H1 (cell line): ENCODE measurements at regions not wholly inside any gene's neighbourhood (a gene's known extent, or its start where the extent isn't known, plus 50 kb on each side); places are given as distances from the start of the nearest gene placed in this dataset.

Experiments used
- CTCF ChIA-PET: fragments of 300-600 bp; sonication (Branson Sonifier 250); formaldehyde crosslinking; loops from one replicate; lab custom pipeline; 2021; ENCODE audit not compliant: partially characterized antibody; lab: Charles Lee
- POLR2A ChIA-PET: fragments of 300-600 bp; sonication (Branson Sonifier 250); formaldehyde crosslinking; loops from one replicate; lab custom pipeline; 2021; ENCODE audit warnings: inconsistent platforms; ENCODE audit not compliant: partially characterized antibody; lab: Charles Lee
- DNase-seq, 2 experiments: peaks; one replicate each; pipeline versions ENCODE4 v3.0.0 to v3.0.0-alpha.2; 2010 to 2022; ENCODE audit warnings: low spot score in 2 of 2, low read depth in 1 of 2, mixed read lengths in 1 of 2
- FAIRE-seq: peaks from 2 replicates; lab custom pipeline; 2011; peaks lifted over from hg19 to GRCh38; lab: Jason Lieb, UNC
- H2AFZ ChIP-seq: 2 replicates; pipeline ENCODE4 v1.8.1; 2012; ENCODE audit warnings: low read length, inconsistent platforms
- H2AK5ac ChIP-seq: 2 replicates; pipeline ENCODE4 v1.6.1; 2013; ENCODE audit warnings: low read depth, low read length
- H2BK120ac ChIP-seq: replicated peaks from 2 replicates; pipeline ENCODE3; 2013; ENCODE audit warnings: low read depth, low read length, inconsistent platforms
- H2BK12ac ChIP-seq: 2 replicates; pipeline ENCODE4 v1.6.1; 2013; ENCODE audit warnings: low read depth, low read length
- H2BK15ac ChIP-seq: 2 replicates; pipeline ENCODE4 v1.6.1; 2013; ENCODE audit warnings: low read length
- H2BK20ac ChIP-seq: 2 replicates; pipeline ENCODE4 v1.6.1; 2013; ENCODE audit warnings: low read length
- H2BK5ac ChIP-seq: 2 replicates; pipeline ENCODE4 v1.6.1; 2013; ENCODE audit warnings: low read depth, low read length
- H3K14ac ChIP-seq: 2 replicates; pipeline ENCODE4 v1.6.1; 2013; ENCODE audit warnings: inconsistent platforms; ENCODE audit not compliant: insufficient read length
- H3K18ac ChIP-seq: 2 replicates; pipeline ENCODE4 v1.6.1; 2013; ENCODE audit warnings: low read length; ENCODE audit errors: extremely low read depth
- H3K23ac ChIP-seq: 2 replicates; pipeline ENCODE4 v1.6.1; 2013; ENCODE audit warnings: inconsistent platforms; ENCODE audit not compliant: insufficient read length
- H3K23me2 ChIP-seq: 2 replicates; pipeline ENCODE4 v1.6.1; 2013; ENCODE audit warnings: low read depth, low read length
- H3K27ac ChIP-seq: 2 replicates; pipeline ENCODE4 v1.6.1; 2011; ENCODE audit warnings: low read depth, low read length, inconsistent platforms
- H3K27me3 ChIP-seq, 4 experiments: replicated peaks in 1 of 4; 1 replicate in 1 of 4; 2 replicates in 3 of 4; pipeline versions ENCODE4 v1.6.1 to v1.8.1; 2011 to 2013; ENCODE audit warnings: low read length in 3 of 4, mild to moderate bottlenecking in 3 of 4, inconsistent platforms in 2 of 4, mixed read lengths in 2 of 4, moderate library complexity in 1 of 4; ENCODE audit not compliant: control insufficient read depth in 3 of 4, insufficient read depth in 3 of 4; ENCODE audit errors: extremely low read depth in 1 of 4
- H3K36me3 ChIP-seq, 4 experiments: 2 replicates each; pipeline versions ENCODE4 v1.6.1 to v1.8.1; 2011 to 2013; ENCODE audit warnings: mild to moderate bottlenecking in 4 of 4, low read length in 3 of 4, moderate library complexity in 2 of 4, control low read depth in 1 of 4, inconsistent platforms in 1 of 4; ENCODE audit not compliant: insufficient read depth in 4 of 4, control insufficient read depth in 2 of 4
- H3K4ac ChIP-seq: replicated peaks from 2 replicates; pipeline ENCODE3; 2013; ENCODE audit warnings: low read length, low read depth, mixed read lengths, inconsistent platforms; ENCODE audit not compliant: insufficient read length
- H3K4me1 ChIP-seq, 4 experiments: replicated peaks in 1 of 4; 1 replicate in 1 of 4; 2 replicates in 3 of 4; pipeline versions ENCODE4 v1.6.1 to v1.8.1; 2011 to 2013; ENCODE audit warnings: low read length in 3 of 4, inconsistent platforms in 2 of 4, mixed read lengths in 1 of 4; ENCODE audit not compliant: insufficient read depth in 4 of 4, control insufficient read depth in 3 of 4
- H3K4me2 ChIP-seq, 2 experiments: 2 replicates each; pipeline versions ENCODE4 v1.6.1 to v1.8.1; 2011 to 2013; ENCODE audit warnings: low read depth in 2 of 2, low read length in 2 of 2, control low read depth in 1 of 2, inconsistent platforms in 1 of 2, mild to moderate bottlenecking in 1 of 2; ENCODE audit not compliant: insufficient read depth in 1 of 2
- H3K4me3 ChIP-seq, 4 experiments: fragments of 200-600, 300-600 bp in 1 of 4; sonication (generic), shearing (Covaris generic), sonication (Bioruptor Twin) in 1 of 4; 2 replicates each; pipeline versions ENCODE4 v1.5.1 to v1.8.1; 2011 to 2016; ENCODE audit warnings: low read length in 4 of 4, low read depth in 3 of 4, control low read depth in 2 of 4, inconsistent platforms in 2 of 4, mild to moderate bottlenecking in 2 of 4, mixed read lengths in 1 of 4, moderate library complexity in 1 of 4; ENCODE audit not compliant: insufficient read depth in 2 of 4; ENCODE audit errors: extremely low read depth in 1 of 4
- H3K56ac ChIP-seq: replicated peaks from 2 replicates; pipeline ENCODE3; 2013; ENCODE audit warnings: low read depth, mild to moderate bottlenecking, mixed read lengths, low read length, inconsistent platforms; ENCODE audit not compliant: insufficient read length
- H3K79me1 ChIP-seq: 2 replicates; pipeline ENCODE4 v1.6.1; 2013; ENCODE audit warnings: low read depth, low read length, control low read depth
- H3K79me2 ChIP-seq, 2 experiments: 2 replicates each; pipeline versions ENCODE4 v1.6.1 to v1.8.1; 2012 to 2013; ENCODE audit warnings: low read length in 2 of 2, mild to moderate bottlenecking in 2 of 2, inconsistent platforms in 1 of 2; ENCODE audit not compliant: insufficient read depth in 2 of 2, control insufficient read depth in 1 of 2
- H3K9ac ChIP-seq, 4 experiments: replicated peaks in 1 of 4; 1 replicate in 1 of 4; 2 replicates in 3 of 4; pipeline versions ENCODE4 v1.6.1 to v1.8.1; 2011 to 2013; ENCODE audit warnings: low read depth in 3 of 4, low read length in 3 of 4, control low read depth in 2 of 4, mild to moderate bottlenecking in 2 of 4, moderate library complexity in 2 of 4, inconsistent platforms in 1 of 4; ENCODE audit errors: extremely low read depth in 1 of 4
- H3K9me3 ChIP-seq, 2 experiments: 2 replicates each; pipeline versions ENCODE4 v1.6.1 to v1.8.1; 2012 to 2013; ENCODE audit warnings: mild to moderate bottlenecking in 2 of 2, moderate library complexity in 2 of 2, control low read depth in 1 of 2, inconsistent platforms in 1 of 2, low read depth in 1 of 2, low read length in 1 of 2, mixed read lengths in 1 of 2; ENCODE audit not compliant: insufficient read depth in 2 of 2
- H4K20me1 ChIP-seq, 2 experiments: replicated peaks in 1 of 2; 2 replicates each; pipeline versions ENCODE3 to v1.8.1; 2011 to 2013; ENCODE audit warnings: inconsistent platforms in 2 of 2, low read length in 2 of 2, mild to moderate bottlenecking in 1 of 2; ENCODE audit not compliant: insufficient read depth in 2 of 2, control insufficient read depth in 1 of 2
- H4K5ac ChIP-seq: 2 replicates; pipeline ENCODE4 v1.6.1; 2013; ENCODE audit warnings: low read length, low read depth, mixed read lengths, inconsistent platforms; ENCODE audit not compliant: insufficient read length
- H4K8ac ChIP-seq: 2 replicates; pipeline ENCODE4 v1.8.0; 2013; ENCODE audit warnings: mild to moderate bottlenecking, moderate library complexity, low read length, inconsistent platforms; ENCODE audit not compliant: insufficient read depth; ENCODE audit errors: extremely low read depth
- H4K91ac ChIP-seq: replicated peaks from 2 replicates; pipeline ENCODE3; 2013; ENCODE audit warnings: low read length, mixed read lengths, inconsistent platforms; ENCODE audit not compliant: insufficient read length
- CBX8 ChIP-seq: fragments of 300-800, 300-1000 bp; sonication (generic); IDR thresholded peaks from 2 replicates; pipeline ENCODE4 v1.7.1; 2016; ENCODE audit warnings: low read depth, low read length, borderline replicate concordance
- CTBP2 ChIP-seq: IDR thresholded peaks from 2 replicates; pipeline ENCODE4 v1.7.0; 2011; ENCODE audit warnings: borderline replicate concordance, mild to moderate bottlenecking, moderate library complexity, mixed read lengths, low read length; ENCODE audit not compliant: insufficient read depth, insufficient read length
- E2F6 ChIP-seq: IDR thresholded peaks from 2 replicates; pipeline ENCODE4 v1.6.1; 2012; ENCODE audit warnings: inconsistent platforms
- GABPA ChIP-seq: IDR thresholded peaks from 2 replicates; pipeline ENCODE4 v1.6.1; 2011; ENCODE audit warnings: mild to moderate bottlenecking, low read length, moderate library complexity, borderline replicate concordance; ENCODE audit not compliant: insufficient read depth
- KDM4A ChIP-seq: IDR thresholded peaks from one replicate; pipeline ENCODE4 v1.7.1; 2012; ENCODE audit warnings: low read depth, mild to moderate bottlenecking, moderate library complexity, low read length, inconsistent platforms; ENCODE audit not compliant: severe bottlenecking
- POU5F1 ChIP-seq: IDR thresholded peaks from 2 replicates; pipeline ENCODE4 v1.6.1; 2011; ENCODE audit warnings: low read depth, mild to moderate bottlenecking, low read length, moderate library complexity
- RBBP5 ChIP-seq: IDR thresholded peaks from 2 replicates; pipeline ENCODE4 v1.7.1; 2012; ENCODE audit warnings: low read depth, mild to moderate bottlenecking, inconsistent platforms, low read length, moderate library complexity, borderline replicate concordance
- RXRA ChIP-seq: IDR thresholded peaks from 2 replicates; pipeline ENCODE4 v1.6.1; 2011; ENCODE audit warnings: low read depth, mild to moderate bottlenecking, low read length, moderate library complexity; ENCODE audit not compliant: insufficient read depth
- ZNF274 ChIP-seq: IDR thresholded peaks from 2 replicates; pipeline ENCODE4 v1.7.0; 2012; ENCODE audit warnings: low read length, borderline replicate concordance; ENCODE audit errors: extremely low read depth
- WGBS, 2 experiments: shearing (Covaris generic) in 1 of 2; methylation state at CpG; one replicate each; pipeline versions ENCODE4 v1.1.6 to v1.1.7; 2013 to 2015; ENCODE audit warnings: low lambda C conversion rate in 2 of 2, mixed read lengths in 2 of 2, inconsistent platforms in 1 of 2, low coverage in 1 of 2, missing lambda C conversion rate in 1 of 2; ENCODE audit not compliant: insufficient replicate concordance in 2 of 2, insufficient coverage in 1 of 2, insufficient read length in 1 of 2; ENCODE audit errors: extremely low coverage in 1 of 2, missing lambda C conversion rate in 1 of 2; 5-methylcytosine and 5-hydroxymethylcytosine counted together

- H2AFZ ChIP-seq = no peak overlapping the region
- no peaks in the 10 kb centered on the region for H3K27me3 ChIP-seq
- H3K56ac ChIP-seq = no peak overlapping the region
- H3K36me3 ChIP-seq = no peaks in the 10 kb centered on the region; a peak in 1 of 8 replicates
- no peaks in the 10 kb centered on the region for H4K20me1 ChIP-seq
- no peak overlapping the region for H3K4me2 ChIP-seq
- no peak overlapping the region for H2BK5ac ChIP-seq
- H3K79me1 ChIP-seq = no peaks in the 10 kb centered on the region
- DNase-seq (no peak), FAIRE-seq (no peak)
- H3K9ac ChIP-seq = no peak overlapping the region
- H2AK5ac ChIP-seq = no peak overlapping the region
- H2BK12ac ChIP-seq = no peak overlapping the region
- no peak overlapping the region for H4K8ac ChIP-seq
- H3K23ac ChIP-seq = no peak overlapping the region
- H2BK15ac ChIP-seq = no peak overlapping the region
- no peak overlapping the region for H3K14ac ChIP-seq
- H2BK20ac ChIP-seq = no peak overlapping the region
- H4K5ac ChIP-seq = no peak overlapping the region
- no peak overlapping the region for H3K18ac ChIP-seq
- no peak overlapping the region for H3K4ac ChIP-seq
- H4K91ac ChIP-seq = no peak overlapping the region
- no peaks in the 10 kb centered on the region; a peak in 1 of 4 replicates for H3K9me3 ChIP-seq
- H3K4me1 ChIP-seq = no peaks in the 10 kb centered on the region
- no peak overlapping the region for H3K4me3 ChIP-seq
- H3K27ac ChIP-seq = no peak overlapping the region
- no peaks in the 10 kb centered on the region for H3K79me2 ChIP-seq
- ChIA-PET CTCF (interaction anchor here (0.8 to 1.5 kb wide), 2 partner anchors 22 to 47 kb away, joined by 3 read pairs; no protein-coding TSS in a partner anchor), POLR2A (no interaction called here)
- 84% methylated on average over 7 of the region's 7 CpGs; no CpG with 5 or more reads in 1 of the 2 experiments for WGBS, 2 experiments
- TF ChIP-seq POU5F1 = no peak
- TF ChIP-seq ZNF274 = no peak
- no peak for TF ChIP-seq GABPA
- TF ChIP-seq CTBP2 = no peak
- no peak for TF ChIP-seq RXRA
- TF ChIP-seq CBX8 = no peak
- TF ChIP-seq RBBP5 = no peak
- TF ChIP-seq E2F6 = no peak
- no peak for TF ChIP-seq KDM4A
- no peaks in the 10 kb centered on the region for H3K23me2 ChIP-seq
- H2BK120ac ChIP-seq = no peak overlapping the region
These were observed 417.3 kb upstream of the MARCKS start for GRCh38 chr6:113439866-113440265.
